ENCODE measurements at regions not wholly inside any gene's neighbourhood (a gene's known extent, or its start where the extent isn't known, plus 50 kb on each side); places are given as distances from the start of the nearest gene placed in this dataset.
"Not testable (repeated sequence)": the region's sequence is repeated elsewhere in the genome, so short reads cannot be mapped to it uniquely, and the experiment has no call there.

DNA sequence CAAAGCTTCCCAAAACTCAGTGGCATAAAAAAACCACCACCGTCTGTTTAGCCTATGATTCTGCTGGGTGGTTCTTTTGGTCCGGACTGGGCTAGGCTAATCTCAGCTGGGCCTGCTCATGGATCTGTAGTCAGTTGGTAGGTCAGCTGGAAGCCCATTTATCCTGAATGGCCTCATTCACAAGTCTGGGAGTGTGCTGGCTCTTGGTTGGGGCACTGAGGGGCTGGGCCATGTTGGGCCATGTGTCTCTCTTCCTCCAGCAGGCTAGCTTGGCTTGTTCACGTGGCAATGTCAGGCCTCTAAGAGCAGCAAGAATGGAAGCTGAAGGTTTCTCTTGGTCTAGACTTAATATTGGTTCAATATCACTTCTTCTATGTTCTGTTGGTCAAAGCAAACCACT is 95.7 kb upstream of the HS6ST1 start:
- DNase-seq (ENCODE audit: low read depth in 2 of 2): no peak

DNA sequence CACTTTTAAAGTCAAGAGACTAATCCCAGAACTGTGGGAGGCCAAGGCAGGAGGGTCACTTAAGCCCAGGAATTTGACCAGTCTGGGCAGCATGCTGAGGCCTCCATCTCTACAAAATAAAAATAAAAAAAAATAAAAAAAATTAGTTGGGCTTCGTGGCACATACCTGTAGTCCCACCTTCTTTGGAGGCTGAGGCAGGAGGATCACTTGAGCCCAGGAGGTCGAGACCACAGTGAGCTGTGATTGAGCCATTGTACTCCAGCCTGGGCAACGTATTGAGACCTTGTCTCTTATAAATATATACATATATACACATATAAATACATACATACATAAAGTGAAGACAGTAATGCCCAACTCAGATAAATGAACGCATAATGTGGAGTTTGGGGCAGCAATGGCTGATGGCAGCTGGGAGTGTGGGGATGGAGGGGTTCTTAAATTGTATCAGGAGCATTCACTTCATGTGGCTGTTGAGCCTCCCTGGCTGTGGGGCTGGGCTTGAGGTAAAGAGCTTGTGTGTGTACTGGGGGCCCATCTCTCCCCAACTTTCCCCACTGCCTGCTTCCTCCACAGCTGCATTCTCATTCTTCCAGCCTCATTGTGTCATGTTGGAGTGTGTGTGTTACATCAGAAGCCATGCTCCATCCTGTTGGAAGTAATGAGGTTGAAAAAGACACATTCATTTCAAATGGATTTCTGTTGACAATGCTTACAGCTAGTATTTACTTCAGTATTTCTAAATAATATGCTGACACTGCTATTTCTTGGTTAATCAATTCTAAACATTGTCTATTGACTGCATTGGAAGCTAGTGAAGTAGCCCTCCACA is 96.5 kb upstream of the HS6ST1 start:
- DNase-seq (ENCODE audit: low read depth in 2 of 2): no peak

DNA sequence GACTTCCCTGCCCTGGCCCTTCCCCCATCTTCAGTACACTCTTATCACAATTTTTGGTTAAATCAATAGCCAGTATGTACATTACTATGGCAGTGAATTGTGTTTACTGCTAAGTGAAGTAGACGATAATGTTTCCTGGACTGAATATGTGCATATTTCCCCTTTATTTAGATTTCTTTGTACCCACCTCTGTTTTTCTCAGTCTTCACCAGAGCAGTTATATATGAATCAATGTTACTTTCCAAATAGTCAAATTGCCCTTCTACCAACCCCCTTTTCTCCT is 97.1 kb upstream of the HS6ST1 start:
- DNase-seq (ENCODE audit: low read depth in 2 of 2): no peak

DNA sequence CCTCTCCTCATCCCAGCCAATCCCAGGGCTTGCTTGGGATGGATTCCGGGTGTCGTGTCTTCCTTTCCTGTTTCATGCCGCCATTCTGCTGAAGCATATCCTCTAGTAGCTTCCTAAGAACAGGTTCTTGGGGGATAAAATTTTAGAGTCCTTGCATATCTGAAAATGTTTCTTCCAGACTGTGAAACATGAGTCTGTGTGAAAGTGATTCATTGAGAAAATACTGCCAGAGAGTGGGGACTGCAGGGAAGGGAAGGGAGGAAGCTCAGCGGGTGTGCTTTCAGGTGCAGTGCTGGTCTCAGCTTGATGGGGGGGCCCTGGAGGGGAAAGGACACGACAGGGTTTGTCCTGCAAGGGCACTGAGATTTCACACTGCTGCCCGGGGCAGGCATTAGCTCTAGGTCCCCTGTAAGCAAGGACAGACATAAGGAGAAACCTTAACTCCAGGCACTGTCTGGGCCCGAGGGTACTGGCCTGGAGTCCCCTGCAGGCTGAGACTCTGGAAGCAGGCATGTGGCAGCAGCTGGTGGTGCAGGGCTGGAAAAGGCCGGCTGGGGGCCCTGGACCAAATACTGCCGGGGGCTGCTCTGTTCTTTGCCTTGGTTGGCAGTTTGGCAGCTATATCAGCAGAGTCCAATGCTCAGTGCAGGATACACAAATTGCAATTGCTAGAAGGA is 97.6 kb upstream of the HS6ST1 start:
- no peak for DNase-seq (ENCODE audit: low read depth in 2 of 2)

DNA sequence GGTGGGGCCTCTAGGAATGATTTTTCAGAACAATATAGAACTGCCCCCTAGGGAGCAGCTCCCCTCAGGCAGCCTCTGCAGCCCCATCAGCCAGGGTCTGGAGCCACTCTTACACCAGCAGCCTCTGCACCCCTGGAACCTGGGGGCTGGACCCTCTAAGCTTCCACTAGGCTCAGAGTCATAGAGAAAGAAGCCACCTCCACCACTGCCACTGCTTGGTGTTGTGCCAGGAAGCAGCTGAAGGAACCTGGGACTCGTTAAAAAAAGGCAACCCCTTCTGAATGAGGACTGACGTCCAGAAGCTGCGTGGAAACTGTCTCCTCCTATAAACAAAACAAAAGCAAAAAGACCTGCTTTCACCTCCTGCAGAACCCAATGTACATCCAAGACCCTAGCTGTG is 98.1 kb upstream of the HS6ST1 start:
- DNase-seq (ENCODE audit: low read depth in 2 of 2): no peak

DNA sequence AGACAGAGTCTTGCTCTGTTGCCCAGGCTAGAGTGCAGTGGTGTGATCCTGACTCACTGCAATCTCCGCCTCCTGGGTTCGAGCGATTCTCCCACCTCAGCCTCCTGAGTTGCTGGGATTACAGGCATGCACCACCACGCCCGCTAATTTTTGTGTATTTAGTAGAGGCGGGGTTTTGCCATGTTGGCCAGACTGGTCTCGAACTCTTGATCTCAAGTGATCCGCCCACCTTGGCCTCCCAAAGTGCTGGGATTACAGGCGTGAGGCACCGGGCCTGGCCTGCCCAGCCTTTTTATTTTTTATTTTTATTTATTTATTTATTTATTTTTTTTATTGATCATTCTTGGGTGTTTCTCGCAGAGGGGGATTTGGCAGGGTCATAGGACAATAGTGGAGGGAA is 98.6 kb upstream of the HS6ST1 start:
- not testable (repeated sequence) for DNase-seq (ENCODE audit: low read depth in 2 of 2)

DNA sequence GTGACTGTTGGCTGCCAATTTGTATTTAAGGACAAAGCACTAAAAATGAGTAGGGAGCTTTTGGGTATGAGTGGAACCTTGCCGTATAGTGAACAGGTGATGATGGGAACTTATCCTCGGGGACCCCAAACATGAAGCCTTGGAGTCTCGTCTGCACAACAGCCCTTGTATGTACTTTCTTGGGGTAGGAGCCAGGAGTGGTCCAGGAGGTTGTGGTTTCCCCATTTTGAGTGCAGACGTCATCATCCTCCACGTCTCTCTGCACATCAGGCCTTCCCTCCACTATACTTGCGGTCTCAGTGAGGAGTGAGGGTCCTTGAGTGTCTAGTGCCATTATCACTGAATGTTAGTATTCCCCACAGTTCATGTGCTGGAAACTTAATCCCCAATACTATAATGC is 101.5 kb upstream of the HS6ST1 start:
- DNase-seq (ENCODE audit: low read depth in 2 of 2): no peak

DNA sequence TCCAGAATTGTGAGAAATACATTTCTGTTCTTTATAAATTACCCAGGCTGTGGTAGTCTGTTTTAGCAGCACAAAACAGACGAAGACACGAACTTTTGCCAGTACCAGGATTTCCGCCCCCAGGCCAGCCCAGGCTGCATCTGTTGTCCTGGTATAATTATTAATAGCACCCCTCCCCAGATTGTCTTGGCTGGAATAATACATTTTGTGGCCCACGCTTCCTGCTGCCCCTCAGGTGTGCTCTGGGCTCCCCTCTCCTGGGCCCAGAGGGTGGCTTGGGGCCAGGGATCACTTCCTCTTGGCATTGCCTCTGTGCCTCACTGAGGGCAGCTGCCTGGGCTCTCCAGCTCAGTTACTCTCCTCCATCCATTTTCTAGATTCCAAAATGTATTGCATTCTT is 102.1 kb upstream of the HS6ST1 start:
- DNase-seq (ENCODE audit: low read depth in 2 of 2): no peak

DNA sequence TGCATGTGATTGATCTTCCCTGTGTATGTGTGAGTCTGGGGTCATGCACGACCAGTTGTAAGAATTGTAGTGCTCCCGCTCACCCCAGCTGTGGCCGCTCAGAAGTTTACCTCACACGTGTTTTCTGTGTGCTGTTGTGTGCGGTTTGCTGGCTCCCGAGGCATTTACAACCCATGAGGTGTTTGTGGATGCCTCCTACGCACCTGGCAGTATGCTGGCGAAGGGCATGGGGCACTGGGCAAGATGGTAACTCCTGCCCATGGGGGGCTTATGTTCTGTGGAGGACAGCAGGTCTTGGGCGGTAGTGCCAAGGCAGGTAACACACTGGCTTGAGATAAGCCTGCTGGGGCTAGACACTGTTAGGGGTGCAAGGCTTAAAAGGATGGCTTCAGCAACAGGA is 102.6 kb upstream of the HS6ST1 start:
- DNase-seq (ENCODE audit: low read depth in 2 of 2): no peak

DNA sequence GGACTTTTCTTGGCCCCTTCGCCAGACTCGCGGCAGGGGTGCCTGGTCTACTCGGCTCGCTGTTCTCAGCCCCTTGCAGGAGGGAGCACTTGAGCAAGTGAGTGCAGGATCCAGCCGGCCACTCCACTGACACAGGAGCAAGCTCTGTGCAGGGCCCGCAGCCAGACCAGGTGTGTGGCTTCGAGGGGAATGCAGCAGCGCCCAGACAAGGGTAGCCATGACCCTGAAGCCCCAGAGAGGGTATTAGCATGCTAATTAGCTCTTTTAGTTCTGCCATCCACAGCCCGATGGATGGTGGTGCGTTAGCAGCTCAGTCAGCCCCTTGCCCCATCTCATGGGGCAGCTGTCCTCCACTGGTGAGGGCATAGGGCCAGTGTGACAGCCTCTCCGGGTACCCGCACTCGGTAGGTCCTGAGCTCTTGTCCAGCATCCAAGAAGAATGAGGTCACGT is 103.2 kb upstream of the HS6ST1 start:
- DNase-seq (ENCODE audit: low read depth in 2 of 2): no peak

DNA sequence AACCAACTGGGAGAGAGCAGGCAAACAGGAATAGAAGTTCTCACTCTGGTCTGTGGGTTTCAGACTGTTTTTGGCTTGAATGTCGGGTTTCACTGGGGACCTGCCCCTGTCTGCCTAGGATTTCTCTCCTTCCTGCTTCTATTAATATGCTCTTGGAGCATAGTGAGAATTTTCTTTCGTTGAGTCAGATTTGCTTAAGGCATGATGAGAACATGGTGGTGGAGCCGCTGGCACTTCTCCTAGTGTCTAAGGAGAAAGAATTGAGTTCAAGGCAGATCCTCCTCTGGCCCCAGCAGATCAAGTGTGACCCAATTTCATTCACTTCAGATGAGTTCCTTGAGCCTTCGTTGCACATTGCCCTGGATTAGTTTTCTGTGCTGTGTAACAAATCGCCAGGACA is 103.9 kb upstream of the HS6ST1 start:
- no peak for DNase-seq (ENCODE audit: low read depth in 2 of 2)

DNA sequence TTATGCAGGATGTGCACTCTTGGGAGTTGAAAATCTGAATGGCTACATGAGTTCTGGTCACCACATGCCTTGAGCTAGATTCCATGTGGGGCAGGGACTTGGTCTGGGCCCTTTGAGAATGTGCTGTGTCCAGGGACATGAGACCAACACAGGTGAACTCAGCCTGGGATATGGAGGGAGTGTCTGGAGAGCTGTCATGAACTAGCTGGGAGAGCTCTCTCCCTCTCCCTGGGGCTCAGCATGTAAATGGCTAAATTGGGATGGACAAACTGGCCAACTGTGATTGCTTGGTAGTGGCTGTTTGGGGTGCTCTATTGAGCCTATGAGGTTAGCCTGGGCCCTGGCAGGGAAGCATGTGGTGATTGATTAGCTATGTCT is 105.1 kb upstream of the HS6ST1 start:
- DNase-seq (ENCODE audit: low read depth in 2 of 2): no peak

DNA sequence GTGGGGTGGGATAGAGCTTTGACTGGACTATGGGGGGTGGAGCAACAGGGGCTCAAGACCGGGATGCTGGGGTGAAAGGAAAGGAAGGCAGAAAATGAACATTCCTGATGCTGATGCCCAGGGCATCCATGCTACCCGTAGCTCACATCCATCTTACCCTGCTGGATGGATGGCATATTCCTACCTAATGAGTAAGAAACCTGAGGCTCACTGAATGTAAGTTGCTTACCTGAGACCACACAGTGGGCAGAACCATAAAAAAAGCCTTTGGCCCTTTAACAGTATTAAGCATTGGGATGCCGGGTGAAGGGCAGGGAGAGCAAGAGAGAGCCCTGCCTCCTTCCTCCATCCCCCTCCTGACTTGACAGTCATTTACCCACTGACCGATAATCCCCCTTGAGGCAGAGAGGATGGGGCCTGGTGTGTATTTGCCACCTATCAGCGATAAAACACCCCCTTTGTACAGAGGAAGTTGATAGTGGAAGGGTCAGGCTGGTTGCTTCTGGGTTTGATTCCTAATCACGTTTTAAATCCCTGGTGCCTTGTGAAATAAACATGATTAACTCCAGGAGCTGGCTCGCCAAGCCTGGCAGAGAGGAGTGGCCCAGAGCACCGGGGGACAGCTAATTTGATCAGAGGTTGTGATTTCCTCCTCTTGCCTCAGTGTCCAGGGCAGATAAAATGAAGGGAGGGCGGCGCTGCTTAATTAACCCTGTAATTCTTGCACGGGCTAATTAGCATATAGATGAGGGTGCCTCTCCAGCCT is 105.9 kb upstream of the HS6ST1 start:
- DNase-seq (ENCODE audit: low read depth in 2 of 2): no peak

DNA sequence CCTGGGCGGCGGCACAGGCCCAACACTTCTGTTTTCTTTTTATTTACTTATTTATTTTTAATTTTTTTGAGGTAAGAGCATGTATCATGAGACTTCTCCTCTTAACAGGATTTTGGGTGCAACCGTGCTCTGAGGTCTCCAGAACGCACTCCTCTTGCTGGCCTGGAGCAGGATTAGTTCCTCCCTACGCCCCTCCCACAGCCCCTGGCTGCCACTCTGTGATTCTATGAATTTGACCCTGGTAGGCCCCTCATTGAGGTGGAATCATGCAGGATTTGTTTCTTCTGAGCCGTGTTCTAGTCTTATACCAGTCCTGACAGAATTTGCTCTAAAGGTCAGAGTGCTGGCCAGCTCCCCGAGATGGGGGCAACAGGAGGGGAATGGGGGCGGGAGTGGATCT is 106.5 kb upstream of the HS6ST1 start:
- DNase-seq (ENCODE audit: low read depth in 2 of 2): no peak

DNA sequence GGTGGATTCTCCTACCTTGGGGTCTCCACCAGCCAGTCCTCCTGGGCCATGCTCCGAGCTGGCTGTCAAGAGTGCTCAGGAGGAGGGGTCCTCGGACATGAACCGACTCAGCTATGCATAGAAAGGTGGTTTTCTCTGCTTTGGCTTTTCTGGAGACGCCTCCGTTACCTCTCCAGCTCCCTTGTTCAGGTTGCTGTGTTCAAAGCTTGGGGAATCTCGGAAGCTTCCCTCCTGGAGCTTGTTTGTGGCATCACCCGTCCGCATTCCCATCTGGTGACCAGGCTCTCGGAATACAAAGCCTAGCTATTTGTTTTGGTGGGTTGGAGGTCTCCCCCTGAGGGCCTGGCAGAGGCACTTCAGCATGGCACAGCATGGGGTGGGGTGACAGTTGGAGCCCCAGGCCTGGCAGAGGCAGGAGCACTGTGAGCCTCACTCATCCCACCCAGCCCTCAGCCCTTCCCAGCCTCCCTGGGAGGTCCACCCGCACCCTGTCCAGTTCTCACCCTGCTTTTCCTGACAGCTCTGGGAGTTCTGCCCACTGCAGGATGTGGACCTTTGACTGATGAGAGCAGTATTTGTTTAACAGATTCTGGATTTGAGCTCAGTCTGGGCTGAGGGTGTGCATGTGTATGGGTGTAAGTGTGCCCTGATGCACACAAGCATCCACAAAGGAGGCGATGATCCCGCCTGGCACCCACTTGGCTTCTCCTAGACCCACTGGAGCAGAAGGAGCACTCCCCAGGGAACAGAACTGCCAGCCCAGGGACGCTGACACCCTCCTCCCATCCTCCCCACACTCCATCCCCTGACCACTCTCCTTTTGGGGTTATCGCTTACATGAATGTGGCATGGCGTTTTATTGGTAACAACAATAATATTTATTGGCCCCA is 107.3 kb upstream of the HS6ST1 start:
- DNase-seq (ENCODE audit: low read depth in 2 of 2): no peak

DNA sequence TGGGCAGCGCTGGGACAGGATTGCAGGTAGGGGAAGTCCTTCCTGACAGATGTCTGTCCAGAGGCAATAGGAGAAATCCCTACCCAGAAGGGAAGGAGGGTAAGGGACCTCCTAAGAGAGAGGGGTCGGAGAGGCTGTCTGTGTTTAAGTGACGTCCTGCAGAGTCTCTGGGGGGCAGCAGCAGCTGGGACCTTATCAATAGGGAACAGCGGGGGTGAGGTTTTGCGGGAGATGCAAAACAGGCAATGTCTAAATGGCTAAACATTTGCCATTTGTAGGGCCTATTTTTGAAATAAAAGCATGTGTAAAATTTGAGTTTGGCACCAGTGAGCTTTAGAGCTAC is 108.7 kb upstream of the HS6ST1 start:
- no peak for DNase-seq (ENCODE audit: low read depth in 2 of 2)

DNA sequence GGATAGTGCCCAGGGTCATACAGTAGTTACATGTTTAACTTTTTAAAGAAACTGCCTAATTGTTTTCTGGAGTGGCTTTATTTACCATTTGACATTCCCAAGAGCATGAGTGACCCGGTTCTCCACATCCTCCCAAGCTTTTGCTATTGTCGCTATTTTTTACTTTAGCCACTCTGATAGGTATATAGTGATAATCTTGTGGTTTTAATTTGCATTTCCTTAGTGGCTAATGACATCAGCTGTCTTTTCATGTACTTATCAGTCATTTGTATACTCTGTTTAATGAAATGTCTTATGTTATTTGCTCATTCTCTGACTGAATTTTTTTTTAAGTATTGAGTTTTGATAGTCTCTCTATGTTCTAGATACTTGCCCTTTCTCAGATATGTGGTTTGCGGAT is 109.7 kb upstream of the HS6ST1 start:
- no peak for DNase-seq (ENCODE audit: low read depth in 2 of 2)

DNA sequence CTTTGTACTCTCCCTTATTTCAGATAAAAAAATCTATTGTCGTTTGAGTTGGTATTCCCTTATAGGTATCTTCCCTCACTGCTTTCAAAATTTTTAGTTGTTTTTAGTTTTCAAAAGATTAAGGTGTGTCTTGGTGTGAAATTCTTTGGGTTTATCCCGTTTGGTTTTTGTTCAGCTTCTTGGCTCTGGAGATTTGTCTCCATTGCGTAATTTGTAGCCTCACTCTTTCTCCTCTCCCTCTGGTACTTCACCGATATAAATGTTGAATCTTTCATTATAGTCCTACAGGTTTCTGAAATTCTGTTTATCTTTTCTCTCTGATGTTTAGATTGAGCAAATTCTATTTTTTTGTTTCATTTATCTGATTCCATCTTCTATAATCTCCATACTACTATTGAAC is 113.8 kb upstream of the HS6ST1 start:
- DNase-seq (ENCODE audit: low read depth in 2 of 2): no peak

DNA sequence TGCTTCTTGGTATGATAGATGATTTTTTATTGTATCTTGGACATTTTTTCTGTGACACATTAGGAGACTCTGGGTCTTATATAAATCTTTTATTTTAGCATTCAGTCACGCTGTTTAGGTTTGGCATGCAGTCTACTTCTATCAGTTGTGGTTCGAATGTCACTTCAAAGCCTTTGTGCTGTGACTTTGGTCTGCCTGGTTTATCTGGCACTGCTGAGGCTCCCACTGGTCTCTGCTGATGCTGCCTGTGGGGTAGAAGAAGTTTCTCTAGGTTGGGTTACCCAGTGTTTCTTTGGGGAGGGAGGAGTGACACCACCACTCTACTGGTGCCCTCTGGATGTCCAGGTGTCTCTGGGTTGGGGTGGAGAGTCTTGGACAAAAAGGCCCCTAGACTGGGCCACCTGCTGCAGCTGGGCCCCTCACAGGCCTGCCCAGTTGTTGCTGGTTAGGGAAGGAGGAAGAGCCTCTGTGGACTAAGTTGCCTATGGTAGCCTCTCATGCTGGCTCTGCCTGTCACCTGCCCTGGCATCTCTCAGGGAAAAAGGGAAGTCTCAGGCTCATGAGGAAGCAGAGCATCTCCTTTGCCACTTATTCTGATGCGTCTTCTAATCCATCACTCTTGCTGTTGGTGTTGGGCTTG is 115.4 kb upstream of the HS6ST1 start:
- no peak for DNase-seq (ENCODE audit: low read depth in 2 of 2)

DNA sequence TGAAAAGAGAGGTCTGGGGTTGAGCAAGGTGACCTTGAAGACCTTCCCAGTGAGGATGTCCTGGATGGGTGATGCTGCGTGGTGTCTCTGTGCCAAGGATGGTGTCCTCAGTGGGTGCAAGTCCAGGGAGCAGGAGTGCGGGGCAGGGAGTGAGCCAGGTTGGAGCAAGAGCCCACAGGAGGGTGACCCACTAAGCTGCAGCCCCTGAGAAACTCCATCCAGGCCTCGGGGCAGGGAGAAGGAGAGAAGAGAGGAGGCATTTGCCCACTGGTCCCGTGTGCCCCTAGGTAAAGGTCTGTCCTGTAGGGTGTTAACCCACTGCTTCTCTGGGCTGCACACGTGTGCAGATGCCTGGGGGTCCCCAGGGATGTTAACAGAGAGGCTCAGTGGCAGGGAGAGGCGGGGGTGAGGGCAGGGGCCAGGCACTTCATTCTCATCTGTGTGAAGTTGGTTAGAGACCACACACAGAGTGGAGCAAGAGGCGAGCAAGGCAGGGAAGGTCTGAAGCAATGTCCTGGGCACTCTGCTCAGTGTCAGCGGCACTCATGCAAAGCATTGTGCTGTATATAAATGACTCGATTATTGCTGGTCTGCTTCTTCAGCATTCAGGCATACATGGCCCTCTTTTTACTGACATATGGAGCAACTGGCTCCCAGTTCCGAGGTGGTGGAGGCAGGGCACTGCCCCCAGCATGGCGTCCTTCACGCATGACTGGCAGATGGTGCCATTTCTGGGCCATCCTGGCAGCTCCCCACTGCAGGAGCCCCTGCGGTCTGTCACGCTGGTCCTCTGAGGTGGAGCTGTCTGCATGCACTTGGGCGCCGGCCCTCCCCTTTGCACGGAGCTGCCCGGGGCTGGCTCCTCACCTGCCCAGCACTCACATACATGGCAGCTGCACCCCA is 117.2 kb upstream of the HS6ST1 start:
- no peak for DNase-seq (ENCODE audit: low read depth in 2 of 2)
